Dermis microvascular lymphatic vessel endothelial cell (primary cell): ENCODE measurements at regions not wholly inside any gene's neighbourhood (a gene's known extent, or its start where the extent isn't known, plus 50 kb on each side); places are given as distances from the start of the nearest gene placed in this dataset.

Source experiments
- DNase-seq, 2 donors: peaks; one replicate each; pipeline versions ENCODE4 v3.0.0 to v3.0.0-alpha.2; 2010; ENCODE audit warnings: low read depth in 2 of 2

DNA sequence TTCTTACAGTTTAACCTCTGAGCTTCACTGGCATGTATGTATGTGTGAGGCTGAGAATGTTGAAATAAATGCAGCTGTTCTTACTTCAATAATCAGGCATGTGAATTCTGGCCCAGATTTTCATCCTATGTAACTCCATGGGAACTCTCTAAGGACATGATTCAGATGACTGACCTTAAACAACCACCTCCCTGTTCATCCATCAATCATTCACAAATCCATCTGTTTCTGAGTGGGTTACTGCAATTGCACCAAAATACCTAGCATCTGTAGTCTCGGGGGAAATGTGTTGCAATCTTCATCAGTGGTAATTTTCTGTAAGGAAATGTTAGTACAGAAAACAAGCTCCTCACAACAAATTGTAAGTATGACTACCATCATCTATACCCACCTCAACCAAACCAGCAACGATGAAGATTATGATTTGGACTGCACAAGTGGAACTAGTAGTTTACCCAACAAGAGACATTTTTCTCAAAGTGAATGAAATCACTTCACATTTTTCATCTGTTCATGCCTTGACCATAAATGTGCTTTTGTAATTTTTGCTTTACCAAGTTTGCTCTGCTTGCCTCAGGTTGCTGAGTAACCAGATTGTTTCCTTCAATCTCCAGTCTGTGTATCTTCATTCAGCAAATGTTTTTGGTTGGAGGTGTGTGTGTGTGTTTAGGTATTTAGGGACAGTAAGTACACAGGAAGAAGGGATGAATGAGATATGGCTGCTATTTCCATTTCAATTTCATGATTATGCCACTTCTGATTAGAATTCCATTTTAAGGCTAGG lies 65.7 kb upstream of the FZD8 start:
- DNase-seq, result no peak

DNA sequence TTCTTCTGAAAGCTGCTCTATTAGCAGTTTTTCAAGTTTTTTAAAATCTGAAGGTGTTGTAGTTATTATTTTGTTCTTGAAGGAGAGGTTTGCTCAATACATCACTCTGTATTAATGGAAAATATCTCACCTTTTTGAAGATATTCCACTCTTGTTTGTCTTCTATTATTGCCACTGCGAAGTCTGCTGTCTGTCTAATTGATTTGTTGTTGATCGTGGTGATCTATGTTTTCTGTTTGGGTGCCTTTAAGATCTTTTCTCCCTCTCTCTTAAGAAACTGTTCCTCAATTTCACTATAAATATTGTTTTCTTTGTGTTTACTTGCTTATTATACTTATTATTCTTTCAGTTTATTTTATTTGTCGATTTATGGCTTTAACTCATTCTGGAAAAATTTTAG lies 64.9 kb upstream of the FZD8 start:
- no peak for DNase-seq

DNA sequence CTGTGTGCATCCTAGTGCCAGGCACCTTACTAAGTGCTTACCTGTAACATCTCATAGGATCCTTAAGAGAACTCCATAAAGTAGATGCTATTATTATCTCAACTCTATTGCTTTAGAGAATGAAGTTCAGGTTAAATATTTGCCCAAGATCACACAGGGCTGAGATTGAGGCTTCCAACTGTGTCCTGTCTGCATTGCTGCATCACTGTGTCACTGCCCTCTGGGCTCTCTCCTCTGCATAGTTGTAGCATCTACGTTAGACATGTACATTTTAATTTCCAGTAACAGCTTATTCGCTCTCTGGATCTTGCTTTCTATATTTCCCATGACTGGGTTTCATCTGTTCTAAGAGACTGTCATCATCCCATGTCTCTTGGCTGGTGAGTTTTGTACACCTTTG lies 63.6 kb upstream of the FZD8 start:
- no peak for DNase-seq

DNA sequence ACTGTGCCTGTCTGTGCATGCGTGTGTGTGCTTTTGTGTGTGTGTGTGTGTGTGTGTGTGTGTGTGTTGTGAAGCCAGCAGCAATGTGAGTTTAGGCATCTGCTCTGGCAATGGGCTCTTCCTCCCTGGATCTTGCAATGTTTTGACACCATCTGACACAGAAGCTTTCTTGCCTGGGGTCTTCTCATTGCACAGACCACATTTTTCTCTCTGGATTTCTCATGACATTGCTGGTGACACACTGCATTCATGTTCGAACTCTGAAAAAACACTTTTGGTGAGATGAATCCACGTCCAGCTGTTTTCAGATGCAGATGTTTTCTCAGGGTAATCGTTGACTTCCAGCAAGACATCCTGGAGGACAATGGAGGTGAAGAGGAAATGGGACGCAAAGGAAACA lies 63.0 kb upstream of the FZD8 start:
- DNase-seq, result no peak

DNA sequence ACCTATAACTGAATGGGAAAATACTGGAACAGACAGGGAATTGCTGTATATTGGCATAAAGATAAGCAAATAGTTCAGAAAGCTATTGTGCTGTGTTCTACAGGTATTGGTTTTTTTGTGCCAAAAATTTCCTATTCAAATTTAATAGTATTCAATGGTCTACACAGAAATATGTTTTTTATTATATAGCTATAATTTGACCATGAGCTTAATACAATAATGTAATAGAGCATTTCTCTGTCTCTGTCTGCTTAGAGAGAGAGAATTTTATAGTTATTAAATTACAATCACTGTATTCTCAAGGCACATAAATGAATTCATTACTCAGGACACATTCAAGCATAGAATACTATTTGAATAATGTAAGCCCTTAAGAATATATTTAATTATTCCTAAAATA lies 62.3 kb upstream of the FZD8 start:
- no peak for DNase-seq

DNA sequence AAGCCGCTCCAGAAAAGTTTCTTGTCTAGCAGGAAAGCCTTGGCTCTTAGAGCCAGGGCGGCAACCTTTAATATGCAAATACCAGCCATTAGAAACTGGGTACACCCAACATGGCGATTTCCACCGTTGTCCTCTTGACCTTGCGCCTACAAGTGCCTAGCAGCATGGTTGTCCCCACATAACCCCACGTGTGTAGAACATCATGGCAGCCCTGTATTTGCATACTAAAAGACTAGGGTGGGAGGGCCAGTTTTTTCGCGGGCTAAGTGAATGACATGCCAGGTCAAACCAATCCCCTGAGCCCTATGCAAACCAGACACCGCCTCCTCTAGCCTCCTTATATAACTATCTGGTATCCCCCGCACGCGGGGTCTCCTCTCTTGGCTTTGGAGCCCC lies 58.4 kb upstream of the FZD8 start:
- no peak for DNase-seq

DNA sequence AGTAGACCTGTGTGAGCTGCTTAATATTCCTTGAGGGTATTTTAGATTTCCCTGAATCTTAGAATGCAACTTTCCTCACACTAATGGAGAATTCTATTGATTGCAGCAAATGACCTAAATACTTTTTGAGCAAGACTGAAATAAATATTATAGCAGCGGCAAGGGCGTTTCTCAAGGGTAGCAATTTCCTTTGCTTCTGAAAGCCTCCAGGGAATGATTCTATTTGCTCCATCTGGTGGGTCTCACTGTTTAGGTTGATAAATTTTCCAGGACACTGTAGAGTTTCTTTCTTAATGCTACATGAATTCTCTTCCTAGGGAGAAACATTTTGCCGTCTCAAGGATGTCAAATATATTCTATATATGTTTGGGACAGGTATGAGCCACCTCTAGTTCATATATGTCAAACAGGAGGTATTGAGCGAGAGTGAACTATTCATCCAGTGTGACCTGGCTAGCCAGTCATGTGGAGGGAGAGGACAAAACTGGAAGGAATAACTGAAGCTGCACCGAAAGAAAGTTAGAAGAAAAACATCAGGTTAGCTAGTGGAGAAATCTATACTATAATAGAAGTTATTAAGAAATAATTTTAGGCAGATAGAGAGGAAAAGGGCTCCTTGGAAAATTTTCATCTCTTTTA lies 57.9 kb upstream of the FZD8 start:
- no peak for DNase-seq

DNA sequence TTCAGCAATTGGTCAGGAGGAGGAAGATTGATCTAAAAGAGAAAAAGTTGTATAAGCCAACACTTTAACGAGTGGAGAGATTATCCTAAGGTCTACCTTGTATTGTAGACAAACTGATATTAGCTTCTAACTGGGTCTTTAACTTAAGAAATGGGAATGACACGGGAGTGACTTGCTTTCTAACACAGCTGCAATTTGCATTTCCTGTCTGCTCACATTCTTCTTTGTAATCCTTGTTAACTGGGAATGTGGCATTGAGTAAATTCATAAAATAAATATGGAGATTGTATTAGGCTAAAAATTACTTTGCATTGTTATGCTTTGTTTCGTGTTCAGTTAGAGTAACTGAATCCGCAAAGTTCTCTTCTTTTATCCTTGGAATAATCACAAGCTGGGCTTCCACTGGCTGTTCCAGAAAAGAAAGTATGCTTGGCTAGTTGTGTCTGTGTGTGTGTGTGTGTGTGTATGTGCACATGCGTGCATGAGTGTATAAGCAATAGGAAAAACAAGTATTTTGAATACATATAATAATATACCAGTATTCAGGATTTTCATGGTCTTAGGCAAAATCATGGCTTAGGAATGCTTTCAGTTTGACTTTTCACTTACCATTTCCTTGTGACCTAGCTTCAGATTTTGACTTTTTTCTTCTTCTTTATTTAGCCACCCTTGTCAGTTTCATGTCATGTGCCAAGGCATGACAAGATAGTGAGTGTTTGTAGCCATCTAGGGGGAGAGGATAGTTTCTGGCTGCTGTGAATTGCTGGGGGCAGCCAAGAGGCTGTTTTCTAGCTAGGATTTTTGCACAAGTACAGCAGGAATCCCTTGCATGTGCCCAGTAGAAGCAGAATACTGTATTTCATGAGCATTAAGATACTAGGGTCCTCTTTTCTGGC lies 54.5 kb upstream of the FZD8 start:
- DNase-seq, result no peak

DNA sequence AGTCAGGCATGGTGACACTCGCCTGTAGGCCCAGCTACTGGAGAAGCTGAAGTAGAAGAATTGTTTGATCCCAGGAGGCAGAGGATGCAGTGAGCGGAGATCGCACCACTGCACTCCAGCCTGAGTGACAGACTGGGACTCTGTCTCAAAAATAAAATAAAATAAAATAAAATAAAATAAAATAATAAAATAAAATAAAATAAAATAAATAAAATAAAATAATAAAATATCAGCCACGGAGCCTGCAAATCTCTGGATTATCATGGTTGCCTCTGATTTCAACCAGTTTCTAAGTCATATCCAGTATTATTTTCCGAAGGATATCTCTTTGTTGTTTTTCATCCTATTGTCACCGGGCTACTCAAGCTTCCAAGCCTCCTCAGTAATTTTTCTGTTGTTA lies 51.7 kb upstream of the FZD8 start:
- no peak for DNase-seq
